ENCODE measurements at regions not wholly inside any gene's neighbourhood (a gene's known extent, or its start where the extent isn't known, plus 50 kb on each side); places are given as distances from the start of the nearest gene placed in this dataset.

DNA sequence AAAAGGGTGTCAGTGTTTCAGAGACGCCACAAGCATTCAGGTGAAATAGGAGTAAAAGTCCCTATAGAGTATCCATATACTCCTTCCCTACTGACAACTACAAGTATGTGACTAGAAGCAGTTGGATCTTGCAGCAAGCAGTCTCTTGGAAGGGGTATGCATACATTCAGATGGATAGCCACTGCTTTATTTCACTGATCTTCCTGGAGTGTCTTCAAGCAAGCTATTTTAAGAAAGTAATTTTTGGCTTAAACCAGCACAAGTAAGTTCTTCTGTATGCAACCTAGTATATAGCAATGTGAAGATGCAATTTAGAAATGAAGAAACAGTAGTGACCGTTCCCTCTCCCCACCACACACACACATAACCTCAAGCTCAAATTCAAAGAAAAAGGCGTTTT is 446.8 kb upstream of the CDH18 start:
- no peak for TF ChIP-seq CEBPB (IDR thresholded peaks at IDR 0.05)
- no peak for TF ChIP-seq EP300 (IDR thresholded peaks at IDR 0.05; ENCODE audit: borderline replicate concordance)
- TF ChIP-seq TAF1 (IDR thresholded peaks at IDR 0.05; ENCODE audit: low read depth) = no peak
- no peak for TF ChIP-seq EGR1 (IDR thresholded peaks at IDR 0.05)
- TF ChIP-seq USF1 (IDR thresholded peaks at IDR 0.05) = no peak
- TF ChIP-seq CREB1 (IDR thresholded peaks at IDR 0.05; ENCODE audit: low read depth) = no peak
- no peak for TF ChIP-seq FOXM1 (IDR thresholded peaks at IDR 0.05; ENCODE audit: borderline replicate concordance, low read depth)
- TF ChIP-seq YY1 (IDR thresholded peaks at IDR 0.05; ENCODE audit: low read depth) = no peak
- TF ChIP-seq, protein P1, sequence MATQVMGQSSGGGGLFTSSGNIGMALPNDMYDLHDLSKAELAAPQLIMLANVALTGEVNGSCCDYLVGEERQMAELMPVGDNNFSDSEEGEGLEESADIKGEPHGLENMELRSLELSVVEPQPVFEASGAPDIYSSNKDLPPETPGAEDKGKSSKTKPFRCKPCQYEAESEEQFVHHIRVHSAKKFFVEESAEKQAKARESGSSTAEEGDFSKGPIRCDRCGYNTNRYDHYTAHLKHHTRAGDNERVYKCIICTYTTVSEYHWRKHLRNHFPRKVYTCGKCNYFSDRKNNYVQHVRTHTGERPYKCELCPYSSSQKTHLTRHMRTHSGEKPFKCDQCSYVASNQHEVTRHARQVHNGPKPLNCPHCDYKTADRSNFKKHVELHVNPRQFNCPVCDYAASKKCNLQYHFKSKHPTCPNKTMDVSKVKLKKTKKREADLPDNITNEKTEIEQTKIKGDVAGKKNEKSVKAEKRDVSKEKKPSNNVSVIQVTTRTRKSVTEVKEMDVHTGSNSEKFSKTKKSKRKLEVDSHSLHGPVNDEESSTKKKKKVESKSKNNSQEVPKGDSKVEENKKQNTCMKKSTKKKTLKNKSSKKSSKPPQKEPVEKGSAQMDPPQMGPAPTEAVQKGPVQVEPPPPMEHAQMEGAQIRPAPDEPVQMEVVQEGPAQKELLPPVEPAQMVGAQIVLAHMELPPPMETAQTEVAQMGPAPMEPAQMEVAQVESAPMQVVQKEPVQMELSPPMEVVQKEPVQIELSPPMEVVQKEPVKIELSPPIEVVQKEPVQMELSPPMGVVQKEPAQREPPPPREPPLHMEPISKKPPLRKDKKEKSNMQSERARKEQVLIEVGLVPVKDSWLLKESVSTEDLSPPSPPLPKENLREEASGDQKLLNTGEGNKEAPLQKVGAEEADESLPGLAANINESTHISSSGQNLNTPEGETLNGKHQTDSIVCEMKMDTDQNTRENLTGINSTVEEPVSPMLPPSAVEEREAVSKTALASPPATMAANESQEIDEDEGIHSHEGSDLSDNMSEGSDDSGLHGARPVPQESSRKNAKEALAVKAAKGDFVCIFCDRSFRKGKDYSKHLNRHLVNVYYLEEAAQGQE (IDR thresholded peaks at IDR 0.05; ENCODE audit: low read depth) = no peak
- TF ChIP-seq RAD21 (IDR thresholded peaks at IDR 0.05; ENCODE audit: low read depth) = no peak
- TF ChIP-seq, protein P2, sequence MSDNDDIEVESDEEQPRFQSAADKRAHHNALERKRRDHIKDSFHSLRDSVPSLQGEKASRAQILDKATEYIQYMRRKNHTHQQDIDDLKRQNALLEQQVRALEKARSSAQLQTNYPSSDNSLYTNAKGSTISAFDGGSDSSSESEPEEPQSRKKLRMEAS (IDR thresholded peaks at IDR 0.05) = no peak
- TF ChIP-seq NFIC (IDR thresholded peaks at IDR 0.05) = no peak
- TF ChIP-seq TCF12 (IDR thresholded peaks at IDR 0.05; ENCODE audit: low read depth) = no peak

Data from Ishikawa (cell line).